GM12891 (cell line): ENCODE measurements at regions not wholly inside any gene's neighbourhood (a gene's known extent, or its start where the extent isn't known, plus 50 kb on each side); places are given as distances from the start of the nearest gene placed in this dataset.

Experiments
- PAX5 ChIP-seq: IDR thresholded peaks from 2 replicates; pipeline ENCODE4 v1.6.1; 2011; ENCODE audit warnings: low read length, moderate library complexity, mild to moderate bottlenecking; ENCODE audit not compliant: insufficient read depth, severe bottlenecking
- POLR2A ChIP-seq: IDR thresholded peaks from 2 replicates; pipeline ENCODE4 v1.6.1; 2011; ENCODE audit warnings: low read depth, low read length, control low read depth
- POLR2AphosphoS5 ChIP-seq: IDR thresholded peaks from 2 replicates; pipeline ENCODE4 v1.6.1; 2011; ENCODE audit warnings: low read depth, low read length, control low read depth

DNA sequence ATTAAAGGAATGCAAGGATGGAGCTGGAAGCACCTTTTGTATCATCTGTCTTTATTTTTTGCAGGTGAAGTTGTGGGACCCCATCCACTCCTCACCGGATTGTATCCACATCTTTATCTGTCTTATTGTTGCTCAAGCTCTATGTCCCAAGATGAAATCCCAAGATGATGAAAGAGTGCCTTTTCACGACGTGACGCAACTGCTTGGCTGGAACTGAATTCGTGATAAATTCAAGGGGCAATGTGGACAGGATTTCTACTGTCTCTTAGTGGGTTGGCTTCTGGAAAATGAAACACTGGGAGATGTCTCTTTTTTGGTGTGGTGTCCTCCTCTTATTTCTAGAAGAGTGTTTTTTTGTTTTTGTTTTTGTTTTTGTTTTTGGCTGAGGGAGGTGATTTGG, 650.1 kb upstream of the TSPY4 start:
- TF ChIP-seq POLR2A (no peak), POLR2AphosphoS5 (no peak), PAX5 (no peak)
